Neural cell (in vitro differentiated cells): ENCODE measurements at regions not wholly inside any gene's neighbourhood (a gene's known extent, or its start where the extent isn't known, plus 50 kb on each side); places are given as distances from the start of the nearest gene placed in this dataset.

Experiments used
- CTCF ChIP-seq: fragments of 450-650 bp; IDR thresholded peaks from 2 replicates; pipeline ENCODE4 v1.5.1; 2014; ENCODE audit warnings: antibody characterized with exemption, mild to moderate bottlenecking, moderate library complexity; ENCODE audit not compliant: poor library complexity, severe bottlenecking
- EZH2 ChIP-seq: fragments of 200-600, 300-800 bp; shearing (Covaris generic), sonication (generic); IDR thresholded peaks from 2 replicates; pipeline ENCODE4 v1.6.1; 2014; ENCODE audit warnings: antibody characterized with exemption, low read length, borderline replicate concordance, mild to moderate bottlenecking; ENCODE audit not compliant: insufficient read depth, poor library complexity, severe bottlenecking
- MXI1 ChIP-seq: fragments of 450-650 bp; conservative IDR thresholded peaks from 2 replicates; pipeline ENCODE4 v1.6.1; 2014; ENCODE audit warnings: antibody characterized with exemption, mild to moderate bottlenecking; ENCODE audit not compliant: poor library complexity, severe bottlenecking
- POLR2AphosphoS5 ChIP-seq: IDR thresholded peaks from 2 replicates; pipeline ENCODE4 v1.6.1; 2012
- SMC3 ChIP-seq: fragments of 450-650 bp; conservative IDR thresholded peaks from 2 replicates; pipeline ENCODE4 v1.6.1; 2014; ENCODE audit warnings: antibody characterized with exemption, mild to moderate bottlenecking, moderate library complexity; ENCODE audit not compliant: poor library complexity
- TAF1 ChIP-seq: IDR thresholded peaks from 2 replicates; pipeline ENCODE4 v1.6.1; 2012; ENCODE audit warnings: low read depth

GRCh38 chr22:48228468-48228867, 1466.0 kb downstream of the TBC1D22A start:
- TF ChIP-seq CTCF (no peak), MXI1 (no peak), TAF1 (no peak), EZH2 (no peak), POLR2AphosphoS5 (no peak), SMC3 (no peak)
